ENCODE measurements at regions not wholly inside any gene's neighbourhood (a gene's known extent, or its start where the extent isn't known, plus 50 kb on each side); places are given as distances from the start of the nearest gene placed in this dataset.

DNA sequence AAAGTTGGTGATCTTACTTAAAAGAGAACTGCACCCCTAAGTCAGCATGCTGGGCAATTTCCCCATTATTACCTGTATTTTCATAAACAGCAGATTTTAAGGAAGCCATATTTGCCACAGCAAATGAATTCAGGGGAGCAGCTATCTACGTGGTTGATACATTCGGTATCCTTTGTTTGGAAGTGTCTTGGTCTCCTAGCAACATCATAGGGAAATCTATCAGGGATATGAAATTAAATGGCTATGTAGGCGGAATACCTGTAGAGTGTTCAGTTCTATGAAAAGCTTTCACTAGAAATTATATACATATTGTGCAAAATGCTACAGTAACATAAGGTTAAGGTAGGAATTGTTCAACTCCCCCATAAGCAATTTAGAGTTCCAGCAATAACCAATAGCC is 157.2 kb upstream of the EMCN start:
- DNase-seq (ENCODE audit: low read depth) = no peak
- H3K4me3 ChIP-seq (ENCODE audit: low read length) = no peak overlapping the region
- TF ChIP-seq CTCF (conservative IDR thresholded peaks at IDR 0.05; ENCODE audit: low read length) = no peak

GRCh38 chr4:100657187-100657586 is 139.4 kb upstream of the EMCN start:
- H3K4me3 ChIP-seq (ENCODE audit: low read length) = no peak overlapping the region
- no peak for TF ChIP-seq CTCF (conservative IDR thresholded peaks at IDR 0.05; ENCODE audit: low read length)

DNA sequence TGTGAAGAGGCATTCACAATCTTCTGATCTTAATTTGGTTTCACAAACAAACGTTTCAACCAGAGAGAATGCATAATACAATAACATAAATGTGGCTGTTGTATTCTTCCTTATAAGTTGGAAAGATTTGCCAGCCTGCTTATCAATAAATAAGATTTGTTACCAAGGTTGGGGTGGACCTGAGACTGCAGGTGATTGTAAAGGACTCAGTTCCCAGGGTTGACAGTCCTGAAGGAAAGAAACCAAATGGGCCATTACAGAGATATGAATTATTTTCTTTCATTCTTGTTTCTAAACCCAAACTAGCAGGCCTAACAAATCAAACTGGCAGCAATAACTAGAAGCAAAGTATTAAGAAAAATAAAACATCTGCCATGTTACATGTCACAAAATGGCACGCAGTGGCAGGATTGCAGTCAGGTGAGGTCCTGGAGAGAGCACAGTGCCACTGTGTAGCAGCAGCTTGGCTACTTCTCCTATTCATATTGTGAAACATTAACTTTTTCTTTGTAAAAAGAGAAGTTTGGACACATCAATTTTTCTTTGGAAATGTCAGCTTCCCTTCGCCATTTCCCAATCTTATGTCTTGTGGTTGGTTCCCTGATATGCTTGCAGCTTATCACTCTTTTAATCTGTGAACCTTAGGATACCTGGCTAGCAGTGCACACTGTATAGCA is 133.8 kb upstream of the EMCN start:
- no peak overlapping the region for H3K4me3 ChIP-seq (ENCODE audit: low read length)
- no peak for TF ChIP-seq CTCF (conservative IDR thresholded peaks at IDR 0.05; ENCODE audit: low read length)
- DNase-seq (ENCODE audit: low read depth) = no peak

More at GRCh38 chr4:100657187-100657586, 139.4 kb upstream of the EMCN start:
- no peak for DNase-seq (ENCODE audit: low read depth)

- H3K4me3 ChIP-seq (ENCODE audit: low read length) = no peak overlapping the region
- no peak for DNase-seq (ENCODE audit: low read depth)
- no peak for TF ChIP-seq CTCF (conservative IDR thresholded peaks at IDR 0.05; ENCODE audit: low read length)
Measured at GRCh38 chr4:100649417-100649816, 131.6 kb upstream of the EMCN start.

- no peak for DNase-seq (ENCODE audit: low read depth)
- no peak overlapping the region for H3K4me3 ChIP-seq (ENCODE audit: low read length)
- TF ChIP-seq CTCF (conservative IDR thresholded peaks at IDR 0.05; ENCODE audit: low read length) = no peak
Measured at GRCh38 chr4:100644150-100644549, 126.3 kb upstream of the EMCN start.

- no peak overlapping the region for H3K4me3 ChIP-seq (ENCODE audit: low read length)
- DNase-seq (ENCODE audit: low read depth) = no peak
- no peak for TF ChIP-seq CTCF (conservative IDR thresholded peaks at IDR 0.05; ENCODE audit: low read length)
Measured at GRCh38 chr4:100641336-100641735, 123.5 kb upstream of the EMCN start.

- no peak for DNase-seq (ENCODE audit: low read depth)
- no peak for TF ChIP-seq CTCF (conservative IDR thresholded peaks at IDR 0.05; ENCODE audit: low read length)
- no peak overlapping the region for H3K4me3 ChIP-seq (ENCODE audit: low read length)
Measured at GRCh38 chr4:100635899-100636298, 118.1 kb upstream of the EMCN start.
